MM.1S (cell line): ENCODE measurements at regions not wholly inside any gene's neighbourhood (a gene's known extent, or its start where the extent isn't known, plus 50 kb on each side); places are given as distances from the start of the nearest gene placed in this dataset.

Experiments used
- CTCF ChIP-seq: fragments of 300-600 bp; sonication (generic); IDR thresholded peaks from 2 replicates; pipeline ENCODE4 v1.5.1; 2016; ENCODE audit warnings: antibody characterized with exemption, low read length, mixed read lengths
- EZH2 ChIP-seq: fragments of 300-600 bp; sonication (generic); optimal IDR thresholded peaks from 2 replicates; pipeline ENCODE3; 2017; ENCODE audit warnings: low read depth, mild to moderate bottlenecking, antibody characterized with exemption, low read length, mixed read lengths
- EZH2phosphoT487 ChIP-seq: fragments of 300-600 bp; sonication (generic); IDR thresholded peaks from 2 replicates; pipeline ENCODE4 v1.6.1; 2018; ENCODE audit warnings: antibody characterized with exemption, low read length

DNA sequence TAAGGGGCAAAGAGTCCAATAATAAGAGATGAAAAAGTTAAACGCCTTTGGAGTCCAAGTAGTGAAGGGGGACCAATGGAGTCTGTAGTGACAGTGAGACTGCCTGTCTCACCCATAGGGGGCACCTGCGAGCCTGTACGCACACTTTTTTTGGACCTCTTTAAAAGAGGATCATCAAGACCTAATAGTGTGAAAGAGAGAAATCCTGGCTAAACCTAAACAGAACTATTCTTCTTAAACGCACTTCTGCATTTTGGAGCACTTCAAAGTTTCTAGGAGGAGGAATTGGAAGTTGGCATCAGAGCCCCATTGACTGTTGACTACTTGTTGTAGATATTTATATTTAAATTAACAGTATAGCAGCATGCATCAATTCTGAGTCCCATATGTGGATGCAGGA is 636.1 kb upstream of the KLF4 start:
- no peak for TF ChIP-seq CTCF
- TF ChIP-seq EZH2 = no peak
- TF ChIP-seq EZH2phosphoT487 = no peak
